H1 (cell line): ENCODE measurements at regions not wholly inside any gene's neighbourhood (a gene's known extent, or its start where the extent isn't known, plus 50 kb on each side); places are given as distances from the start of the nearest gene placed in this dataset.

Source experiments
- CTCF ChIA-PET: fragments of 300-600 bp; sonication (Branson Sonifier 250); formaldehyde crosslinking; loops from one replicate; lab custom pipeline; 2021; ENCODE audit not compliant: partially characterized antibody; lab: Charles Lee
- POLR2A ChIA-PET: fragments of 300-600 bp; sonication (Branson Sonifier 250); formaldehyde crosslinking; loops from one replicate; lab custom pipeline; 2021; ENCODE audit warnings: inconsistent platforms; ENCODE audit not compliant: partially characterized antibody; lab: Charles Lee
- DNase-seq, 2 experiments: peaks; one replicate each; pipeline versions ENCODE4 v3.0.0 to v3.0.0-alpha.2; 2010 to 2022; ENCODE audit warnings: low spot score in 2 of 2, low read depth in 1 of 2, mixed read lengths in 1 of 2
- FAIRE-seq: peaks from 2 replicates; lab custom pipeline; 2011; peaks lifted over from hg19 to GRCh38; lab: Jason Lieb, UNC
- H2AFZ ChIP-seq: 2 replicates; pipeline ENCODE4 v1.8.1; 2012; ENCODE audit warnings: low read length, inconsistent platforms
- H2AK5ac ChIP-seq: 2 replicates; pipeline ENCODE4 v1.6.1; 2013; ENCODE audit warnings: low read depth, low read length
- H2BK120ac ChIP-seq: replicated peaks from 2 replicates; pipeline ENCODE3; 2013; ENCODE audit warnings: low read depth, low read length, inconsistent platforms
- H2BK12ac ChIP-seq: 2 replicates; pipeline ENCODE4 v1.6.1; 2013; ENCODE audit warnings: low read depth, low read length
- H2BK15ac ChIP-seq: 2 replicates; pipeline ENCODE4 v1.6.1; 2013; ENCODE audit warnings: low read length
- H2BK20ac ChIP-seq: 2 replicates; pipeline ENCODE4 v1.6.1; 2013; ENCODE audit warnings: low read length
- H2BK5ac ChIP-seq: 2 replicates; pipeline ENCODE4 v1.6.1; 2013; ENCODE audit warnings: low read depth, low read length
- H3K14ac ChIP-seq: 2 replicates; pipeline ENCODE4 v1.6.1; 2013; ENCODE audit warnings: inconsistent platforms; ENCODE audit not compliant: insufficient read length
- H3K18ac ChIP-seq: 2 replicates; pipeline ENCODE4 v1.6.1; 2013; ENCODE audit warnings: low read length; ENCODE audit errors: extremely low read depth
- H3K23ac ChIP-seq: 2 replicates; pipeline ENCODE4 v1.6.1; 2013; ENCODE audit warnings: inconsistent platforms; ENCODE audit not compliant: insufficient read length
- H3K23me2 ChIP-seq: 2 replicates; pipeline ENCODE4 v1.6.1; 2013; ENCODE audit warnings: low read depth, low read length
- H3K27ac ChIP-seq: 2 replicates; pipeline ENCODE4 v1.6.1; 2011; ENCODE audit warnings: low read depth, low read length, inconsistent platforms
- H3K27me3 ChIP-seq, 4 experiments: replicated peaks in 1 of 4; 1 replicate in 1 of 4; 2 replicates in 3 of 4; pipeline versions ENCODE4 v1.6.1 to v1.8.1; 2011 to 2013; ENCODE audit warnings: low read length in 3 of 4, mild to moderate bottlenecking in 3 of 4, inconsistent platforms in 2 of 4, mixed read lengths in 2 of 4, moderate library complexity in 1 of 4; ENCODE audit not compliant: control insufficient read depth in 3 of 4, insufficient read depth in 3 of 4; ENCODE audit errors: extremely low read depth in 1 of 4
- H3K36me3 ChIP-seq, 4 experiments: 2 replicates each; pipeline versions ENCODE4 v1.6.1 to v1.8.1; 2011 to 2013; ENCODE audit warnings: mild to moderate bottlenecking in 4 of 4, low read length in 3 of 4, moderate library complexity in 2 of 4, control low read depth in 1 of 4, inconsistent platforms in 1 of 4; ENCODE audit not compliant: insufficient read depth in 4 of 4, control insufficient read depth in 2 of 4
- H3K4ac ChIP-seq: replicated peaks from 2 replicates; pipeline ENCODE3; 2013; ENCODE audit warnings: low read length, low read depth, mixed read lengths, inconsistent platforms; ENCODE audit not compliant: insufficient read length
- H3K4me1 ChIP-seq, 4 experiments: replicated peaks in 1 of 4; 1 replicate in 1 of 4; 2 replicates in 3 of 4; pipeline versions ENCODE4 v1.6.1 to v1.8.1; 2011 to 2013; ENCODE audit warnings: low read length in 3 of 4, inconsistent platforms in 2 of 4, mixed read lengths in 1 of 4; ENCODE audit not compliant: insufficient read depth in 4 of 4, control insufficient read depth in 3 of 4
- H3K4me2 ChIP-seq, 2 experiments: 2 replicates each; pipeline versions ENCODE4 v1.6.1 to v1.8.1; 2011 to 2013; ENCODE audit warnings: low read depth in 2 of 2, low read length in 2 of 2, control low read depth in 1 of 2, inconsistent platforms in 1 of 2, mild to moderate bottlenecking in 1 of 2; ENCODE audit not compliant: insufficient read depth in 1 of 2
- H3K4me3 ChIP-seq, 4 experiments: fragments of 200-600, 300-600 bp in 1 of 4; sonication (generic), shearing (Covaris generic), sonication (Bioruptor Twin) in 1 of 4; 2 replicates each; pipeline versions ENCODE4 v1.5.1 to v1.8.1; 2011 to 2016; ENCODE audit warnings: low read length in 4 of 4, low read depth in 3 of 4, control low read depth in 2 of 4, inconsistent platforms in 2 of 4, mild to moderate bottlenecking in 2 of 4, mixed read lengths in 1 of 4, moderate library complexity in 1 of 4; ENCODE audit not compliant: insufficient read depth in 2 of 4; ENCODE audit errors: extremely low read depth in 1 of 4
- H3K56ac ChIP-seq: replicated peaks from 2 replicates; pipeline ENCODE3; 2013; ENCODE audit warnings: low read depth, mild to moderate bottlenecking, mixed read lengths, low read length, inconsistent platforms; ENCODE audit not compliant: insufficient read length
- H3K79me1 ChIP-seq: 2 replicates; pipeline ENCODE4 v1.6.1; 2013; ENCODE audit warnings: low read depth, low read length, control low read depth
- H3K79me2 ChIP-seq, 2 experiments: 2 replicates each; pipeline versions ENCODE4 v1.6.1 to v1.8.1; 2012 to 2013; ENCODE audit warnings: low read length in 2 of 2, mild to moderate bottlenecking in 2 of 2, inconsistent platforms in 1 of 2; ENCODE audit not compliant: insufficient read depth in 2 of 2, control insufficient read depth in 1 of 2
- H3K9ac ChIP-seq, 4 experiments: replicated peaks in 1 of 4; 1 replicate in 1 of 4; 2 replicates in 3 of 4; pipeline versions ENCODE4 v1.6.1 to v1.8.1; 2011 to 2013; ENCODE audit warnings: low read depth in 3 of 4, low read length in 3 of 4, control low read depth in 2 of 4, mild to moderate bottlenecking in 2 of 4, moderate library complexity in 2 of 4, inconsistent platforms in 1 of 4; ENCODE audit errors: extremely low read depth in 1 of 4
- H3K9me3 ChIP-seq, 2 experiments: 2 replicates each; pipeline versions ENCODE4 v1.6.1 to v1.8.1; 2012 to 2013; ENCODE audit warnings: mild to moderate bottlenecking in 2 of 2, moderate library complexity in 2 of 2, control low read depth in 1 of 2, inconsistent platforms in 1 of 2, low read depth in 1 of 2, low read length in 1 of 2, mixed read lengths in 1 of 2; ENCODE audit not compliant: insufficient read depth in 2 of 2
- H4K20me1 ChIP-seq, 2 experiments: replicated peaks in 1 of 2; 2 replicates each; pipeline versions ENCODE3 to v1.8.1; 2011 to 2013; ENCODE audit warnings: inconsistent platforms in 2 of 2, low read length in 2 of 2, mild to moderate bottlenecking in 1 of 2; ENCODE audit not compliant: insufficient read depth in 2 of 2, control insufficient read depth in 1 of 2
- H4K5ac ChIP-seq: 2 replicates; pipeline ENCODE4 v1.6.1; 2013; ENCODE audit warnings: low read length, low read depth, mixed read lengths, inconsistent platforms; ENCODE audit not compliant: insufficient read length
- H4K8ac ChIP-seq: 2 replicates; pipeline ENCODE4 v1.8.0; 2013; ENCODE audit warnings: mild to moderate bottlenecking, moderate library complexity, low read length, inconsistent platforms; ENCODE audit not compliant: insufficient read depth; ENCODE audit errors: extremely low read depth
- H4K91ac ChIP-seq: replicated peaks from 2 replicates; pipeline ENCODE3; 2013; ENCODE audit warnings: low read length, mixed read lengths, inconsistent platforms; ENCODE audit not compliant: insufficient read length
- ATF2 ChIP-seq: IDR thresholded peaks from 2 replicates; pipeline ENCODE4 v1.6.1; 2012; ENCODE audit warnings: low read length, inconsistent platforms
- BRCA1 ChIP-seq: IDR thresholded peaks from 2 replicates; pipeline ENCODE4 v1.6.1; 2012; ENCODE audit warnings: low read depth, low read length, improper control_type of control experiment
- EP300 ChIP-seq, 2 experiments: IDR thresholded peaks; 1 replicate in 1 of 2; 2 replicates in 1 of 2; pipeline ENCODE4 v1.6.1; 2011 to 2012; ENCODE audit warnings: low read depth in 2 of 2, low read length in 2 of 2, mild to moderate bottlenecking in 2 of 2, borderline replicate concordance in 1 of 2, inconsistent platforms in 1 of 2, moderate library complexity in 1 of 2
- EZH2 ChIP-seq: fragments of 200-600 bp; sonication (generic); IDR thresholded peaks from 2 replicates; pipeline ENCODE4 v1.7.1; 2012; ENCODE audit warnings: low read depth, mild to moderate bottlenecking, moderate library complexity, low read length, inconsistent platforms; ENCODE audit not compliant: severe bottlenecking
- GTF2F1 ChIP-seq: IDR thresholded peaks from 2 replicates; pipeline ENCODE4 v1.6.1; 2012; ENCODE audit warnings: low read depth, low read length, improper control_type of control experiment, borderline replicate concordance
- JUN ChIP-seq: IDR thresholded peaks from 2 replicates; pipeline ENCODE4 v1.6.1; 2011; ENCODE audit warnings: low read depth, mild to moderate bottlenecking, improper control_type of control experiment, low read length
- KDM5A ChIP-seq: fragments of 200-600 bp; IDR thresholded peaks from 2 replicates; pipeline ENCODE4 v1.7.1; 2012; ENCODE audit warnings: mild to moderate bottlenecking, low read length, inconsistent platforms, mixed read lengths
- NANOG ChIP-seq: IDR thresholded peaks from 2 replicates; pipeline ENCODE4 v1.6.1; 2011; ENCODE audit warnings: low read length, low read depth, mild to moderate bottlenecking, inconsistent platforms; ENCODE audit not compliant: insufficient read depth, poor library complexity, severe bottlenecking
- PHF8 ChIP-seq: fragments of 200-600 bp; sonication (generic); conservative IDR thresholded peaks from 2 replicates; pipeline ENCODE4 v1.7.1; 2012; ENCODE audit warnings: low read depth, mild to moderate bottlenecking, inconsistent platforms, low read length, moderate library complexity
- SRF ChIP-seq: IDR thresholded peaks from 2 replicates; pipeline ENCODE4 v1.6.1; 2011; ENCODE audit warnings: mild to moderate bottlenecking, low read depth, low read length, moderate library complexity
- ZNF274 ChIP-seq: IDR thresholded peaks from 2 replicates; pipeline ENCODE4 v1.7.0; 2012; ENCODE audit warnings: low read length, borderline replicate concordance; ENCODE audit errors: extremely low read depth
- WGBS, 2 experiments: shearing (Covaris generic) in 1 of 2; methylation state at CpG; one replicate each; pipeline versions ENCODE4 v1.1.6 to v1.1.7; 2013 to 2015; ENCODE audit warnings: low lambda C conversion rate in 2 of 2, mixed read lengths in 2 of 2, inconsistent platforms in 1 of 2, low coverage in 1 of 2, missing lambda C conversion rate in 1 of 2; ENCODE audit not compliant: insufficient replicate concordance in 2 of 2, insufficient coverage in 1 of 2, insufficient read length in 1 of 2; ENCODE audit errors: extremely low coverage in 1 of 2, missing lambda C conversion rate in 1 of 2; 5-methylcytosine and 5-hydroxymethylcytosine counted together

- no peak overlapping the region for H3K18ac ChIP-seq
- no peak overlapping the region for H2AK5ac ChIP-seq
- H3K4me1 ChIP-seq, result no peaks in the 10 kb centered on the region
- H4K91ac ChIP-seq, result no peak overlapping the region
- no peaks in the 10 kb centered on the region for H3K79me1 ChIP-seq
- WGBS, 2 experiments, result 91% methylated on average over 9 of the region's 9 CpGs; no CpG with 5 or more reads in 1 of the 2 experiments
- no peak overlapping the region for H3K23ac ChIP-seq
- H3K9me3 ChIP-seq, result no peaks in the 10 kb centered on the region; a peak in 1 of 4 replicates
- no peaks in the 10 kb centered on the region for H3K36me3 ChIP-seq
- no peak overlapping the region for H2BK5ac ChIP-seq
- no peak overlapping the region for H2BK15ac ChIP-seq
- H3K79me2 ChIP-seq, result no peaks in the 10 kb centered on the region
- H3K23me2 ChIP-seq, result no peaks in the 10 kb centered on the region
- no peak overlapping the region for H4K5ac ChIP-seq
- no peak overlapping the region for H2BK120ac ChIP-seq
- no peak overlapping the region for H3K27ac ChIP-seq
- H2AFZ ChIP-seq, result no peak overlapping the region
- no peak overlapping the region for H2BK20ac ChIP-seq
- H4K8ac ChIP-seq, result no peak overlapping the region
- CTCF ChIA-PET, result no interaction called here
- H3K9ac ChIP-seq, result no peak overlapping the region
- H3K4me3 ChIP-seq, result no peak overlapping the region
- no peaks in the 10 kb centered on the region for H4K20me1 ChIP-seq
- POLR2A ChIA-PET, result no interaction called here
- H3K14ac ChIP-seq, result no peak overlapping the region
- no peak overlapping the region for H3K4me2 ChIP-seq
- no peak for DNase-seq
- no peak for FAIRE-seq
- H3K4ac ChIP-seq, result no peak overlapping the region
- H2BK12ac ChIP-seq, result no peak overlapping the region
- H3K27me3 ChIP-seq, result no peaks in the 10 kb centered on the region
- H3K56ac ChIP-seq, result no peak overlapping the region
- TF ChIP-seq GTF2F1 (no peak), NANOG (no peak), ZNF274 (no peak), EZH2 (no peak), KDM5A (no peak), ATF2 (no peak), EP300 (IDR thresholded peaks at IDR 0.05; ENCODE audit: borderline replicate concordance in 1 of 2, low read depth in 2 of 2, low read length in 2 of 2) (no peak), JUN (no peak), SRF (no peak), PHF8 (no peak), BRCA1 (no peak)
These were observed 1098.0 kb downstream of the BRD1 start for GRCh38 chr22:48729499-48730171.
